GM18502 (cell line): ENCODE measurements at regions not wholly inside any gene's neighbourhood (a gene's known extent, or its start where the extent isn't known, plus 50 kb on each side); places are given as distances from the start of the nearest gene placed in this dataset.
"Not testable (repeated sequence)": the region's sequence is repeated elsewhere in the genome, so short reads cannot be mapped to it uniquely, and the experiment has no call there.

ENCODE experiments used
- ATAC-seq: cut with Tn5 transposase; IDR thresholded peaks from one replicate; pipeline ENCODE4 v1.9.1; 2021; ENCODE audit warnings: mild to moderate bottlenecking; ENCODE audit not compliant: unreplicated experiment, poor library complexity

GRCh38 chr1:157334041-157334440 lies 195.8 kb upstream of the ETV3 start:
- no peak for ATAC-seq

GRCh38 chr1:157330177-157330576 lies 192.0 kb upstream of the ETV3 start:
- not testable (repeated sequence) for ATAC-seq

- ATAC-seq = not testable (repeated sequence)
Measured at GRCh38 chr1:157328120-157328519, 189.9 kb upstream of the ETV3 start.

GRCh38 chr1:157326173-157326859 lies 188.1 kb upstream of the ETV3 start:
- ATAC-seq = no peak

GRCh38 chr1:157325220-157325619 lies 187.0 kb upstream of the ETV3 start:
- no peak for ATAC-seq

- ATAC-seq = not testable (repeated sequence)
Measured at GRCh38 chr1:157321972-157322371, 183.8 kb upstream of the ETV3 start.

GRCh38 chr1:157319567-157319966 lies 181.4 kb upstream of the ETV3 start:
- no peak for ATAC-seq

GRCh38 chr1:157317229-157317628 lies 179.0 kb upstream of the ETV3 start:
- ATAC-seq = not testable (repeated sequence)

GRCh38 chr1:157315544-157315943 lies 177.3 kb upstream of the ETV3 start:
- ATAC-seq = no peak

- no peak for ATAC-seq
Measured at GRCh38 chr1:157314408-157314807, 176.2 kb upstream of the ETV3 start.

- ATAC-seq = no peak
Measured at GRCh38 chr1:157313240-157313807, 175.1 kb upstream of the ETV3 start.

GRCh38 chr1:157312082-157312812 lies 174.1 kb upstream of the ETV3 start:
- no peak for ATAC-seq

- no peak for ATAC-seq
Measured at GRCh38 chr1:157311730-157312081, 173.5 kb upstream of the ETV3 start.

- ATAC-seq = not testable (repeated sequence)
Measured at GRCh38 chr1:157310805-157311729, 172.9 kb upstream of the ETV3 start.

- no peak for ATAC-seq
Measured at GRCh38 chr1:157310401-157310800, 172.2 kb upstream of the ETV3 start.

GRCh38 chr1:157307491-157307890 lies 169.3 kb upstream of the ETV3 start:
- ATAC-seq = no peak

- ATAC-seq = no peak
Measured at GRCh38 chr1:157306896-157307295, 168.7 kb upstream of the ETV3 start.

GRCh38 chr1:157304271-157304670 lies 166.1 kb upstream of the ETV3 start:
- no peak for ATAC-seq

- ATAC-seq = no peak
Measured at GRCh38 chr1:157302724-157303123, 164.5 kb upstream of the ETV3 start.

- no peak for ATAC-seq
Measured at GRCh38 chr1:157302199-157302497, 164.0 kb upstream of the ETV3 start.
